CD4-positive, CD25-positive, alpha-beta regulatory T cell (primary cell): ENCODE measurements at regions not wholly inside any gene's neighbourhood (a gene's known extent, or its start where the extent isn't known, plus 50 kb on each side); places are given as distances from the start of the nearest gene placed in this dataset.
A peak's percentile ranks its signal among the peaks of the same experiment; 100 is the strongest.

Source experiments
- ATAC-seq, 2 donors: fragments of 150-1000 bp; cut with Tn5 transposase; one replicate each; pipeline ENCODE4 v1.10.0; 2021; ENCODE audit warnings: low read depth in 2 of 2, moderate number of reproducible peaks in 2 of 2, moderate library complexity in 1 of 2
- DNase-seq, 3 donors: peaks; one replicate each; pipeline versions ENCODE4 v3.0.0 to v3.0.0-alpha.2; 2012 to 2022; ENCODE audit warnings: mixed read lengths in 1 of 3
- H3K27ac ChIP-seq: one replicate; pipeline ENCODE4 v1.7.0; 2013; ENCODE audit warnings: mild to moderate bottlenecking, low read length; ENCODE audit not compliant: insufficient read depth, poor library complexity, severe bottlenecking
- H3K27me3 ChIP-seq: one replicate; pipeline ENCODE4 v1.7.0; 2013; ENCODE audit warnings: low read length; ENCODE audit not compliant: control insufficient read depth, insufficient read depth
- H3K36me3 ChIP-seq: one replicate; pipeline ENCODE4 v1.7.0; 2013; ENCODE audit warnings: mild to moderate bottlenecking, low read length, moderate library complexity; ENCODE audit not compliant: control insufficient read depth, insufficient read depth
- H3K4me1 ChIP-seq: 2 replicates; pipeline ENCODE4 v1.7.0; 2013; ENCODE audit warnings: mild to moderate bottlenecking, low read length; ENCODE audit not compliant: insufficient read depth, control insufficient read depth, poor library complexity, severe bottlenecking
- H3K4me3 ChIP-seq: one replicate; pipeline ENCODE4 v1.7.0; 2013; ENCODE audit warnings: low read depth, mild to moderate bottlenecking, low read length, moderate library complexity
- H3K9me3 ChIP-seq, 2 experiments: 1 replicate in 1 of 2; 2 replicates in 1 of 2; pipeline ENCODE4 v1.7.0; 2013; ENCODE audit warnings: low read length in 2 of 2, mild to moderate bottlenecking in 1 of 2, moderate library complexity in 1 of 2; ENCODE audit not compliant: control insufficient read depth in 2 of 2
- H3K27ac Mint-ChIP-seq, 3 donors: one replicate each; pipeline ENCODE4 v1.8.0; 2020 to 2022; ENCODE audit warnings: mild to moderate bottlenecking in 3 of 3, mixed read lengths in 3 of 3, moderate library complexity in 2 of 3
- H3K27me3 Mint-ChIP-seq: one replicate; pipeline ENCODE4 v1.8.0; 2022; ENCODE audit warnings: mild to moderate bottlenecking, mixed read lengths
- H3K36me3 Mint-ChIP-seq: one replicate; pipeline ENCODE4 v1.8.0; 2020; ENCODE audit warnings: mixed read lengths
- H3K4me1 Mint-ChIP-seq, 4 donors: one replicate each; pipeline ENCODE4 v1.8.0; 2020 to 2022; ENCODE audit warnings: mixed read lengths in 4 of 4, mild to moderate bottlenecking in 1 of 4
- H3K4me3 Mint-ChIP-seq, 4 donors: one replicate each; pipeline ENCODE4 v1.8.0; 2020 to 2022; ENCODE audit warnings: mild to moderate bottlenecking in 4 of 4, mixed read lengths in 4 of 4, moderate library complexity in 3 of 4
- H3K9me3 Mint-ChIP-seq, 7 donors: one replicate each; pipeline ENCODE4 v1.8.0; 2020 to 2022; ENCODE audit warnings: mixed read lengths in 7 of 7, mild to moderate bottlenecking in 3 of 7, moderate library complexity in 2 of 7

DNA sequence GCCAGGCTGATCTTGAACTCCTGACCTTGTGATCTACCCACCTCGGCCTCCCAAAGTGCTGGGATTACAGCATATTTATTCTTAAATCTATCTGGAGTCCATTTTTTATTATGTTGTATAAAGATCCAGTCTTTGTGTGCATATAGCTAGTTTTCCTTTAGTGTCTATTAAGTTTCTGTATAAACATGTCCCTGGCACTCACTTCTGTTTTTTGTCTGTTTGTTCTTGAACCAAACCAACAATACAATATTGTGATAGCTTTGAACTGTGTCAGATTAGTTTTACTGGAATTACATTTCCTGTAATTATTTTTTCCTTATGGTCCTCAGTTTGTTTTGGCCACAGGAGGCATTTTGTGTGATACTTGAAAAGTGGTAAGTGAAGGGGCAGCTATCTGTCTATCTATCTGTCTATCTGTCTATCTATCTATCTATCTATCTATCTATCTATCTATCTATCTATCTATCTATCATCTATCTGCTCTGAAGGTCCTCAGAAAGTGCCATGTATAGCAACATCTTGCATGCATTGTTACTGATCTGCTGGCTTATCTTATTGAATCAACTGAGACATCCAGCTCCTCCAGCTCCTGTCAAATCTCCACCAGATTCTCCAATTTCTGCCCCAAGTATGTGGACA is 70.9 kb upstream of the ACVR1 start:
- H3K4me3 Mint-ChIP-seq = no peak overlapping the region
- H3K27ac ChIP-seq = no peak overlapping the region
- H3K27ac Mint-ChIP-seq = peak overlapping the region in 1 of 3 donors; percentile 44
- H3K27me3 ChIP-seq = no peaks in the 10 kb centered on the region
- H3K9me3 Mint-ChIP-seq = peaks cover 0 to 2% (median 0%) of the 10 kb centered on the region in 7 donors
- no peaks in the 10 kb centered on the region for H3K9me3 ChIP-seq
- H3K36me3 ChIP-seq = no peaks in the 10 kb centered on the region
- H3K4me1 Mint-ChIP-seq = peaks cover 0 to 5% (median 1%) of the 10 kb centered on the region in 4 donors
- H3K4me1 ChIP-seq = no peaks in the 10 kb centered on the region
- no peak for DNase-seq
- ATAC-seq = no peak
- H3K4me3 ChIP-seq = no peak overlapping the region
- peaks cover 7% of the 10 kb centered on the region for H3K27me3 Mint-ChIP-seq
- no peaks in the 10 kb centered on the region for H3K36me3 Mint-ChIP-seq

- H3K4me3 ChIP-seq = no peak overlapping the region
- H3K27ac ChIP-seq = no peak overlapping the region
- no peaks in the 10 kb centered on the region for H3K9me3 ChIP-seq
- ATAC-seq (no peak), DNase-seq (no peak)
- no peaks in the 10 kb centered on the region for H3K27me3 ChIP-seq
- H3K36me3 Mint-ChIP-seq = no peaks in the 10 kb centered on the region
- no peak overlapping the region for H3K4me3 Mint-ChIP-seq
- H3K4me1 Mint-ChIP-seq = peaks cover 7 to 17% (median 14%) of the 10 kb centered on the region in 4 donors
- no peaks in the 10 kb centered on the region for H3K27me3 Mint-ChIP-seq
- H3K36me3 ChIP-seq = no peaks in the 10 kb centered on the region
- no peaks in the 10 kb centered on the region for H3K4me1 ChIP-seq
- no peaks in the 10 kb centered on the region for H3K9me3 Mint-ChIP-seq
- H3K27ac Mint-ChIP-seq = no peak overlapping the region
These were observed 63.9 kb upstream of the ACVR1 start for GRCh38 chr2:157940024-157940423.

DNA sequence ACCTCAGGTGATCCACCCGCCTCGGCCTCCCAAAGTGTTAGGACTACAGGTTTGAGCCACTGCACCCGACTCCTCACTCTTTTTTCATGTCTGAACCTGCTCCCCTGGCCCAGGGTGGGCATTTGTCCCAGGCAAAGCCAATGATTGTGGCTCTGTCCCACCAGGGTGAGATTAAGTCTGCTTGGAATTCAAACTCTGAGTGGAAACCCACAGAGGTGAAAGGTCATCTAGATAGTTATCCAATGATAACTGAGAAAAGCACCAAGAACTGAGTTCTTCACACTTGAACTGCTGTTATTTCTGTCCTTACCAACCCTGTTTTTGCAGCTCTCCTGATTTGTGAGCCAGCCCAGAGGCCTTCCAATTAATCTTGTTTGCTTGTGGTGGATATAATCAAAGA is 62.4 kb upstream of the ACVR1 start:
- DNase-seq (no peak), ATAC-seq (no peak)
- Histone ChIP-seq H3K4me1 (no peaks in the 10 kb centered on the region), H3K9me3 (no peaks in the 10 kb centered on the region), H3K27ac (no peak overlapping the region), H3K36me3 (no peaks in the 10 kb centered on the region), H3K4me3 (no peak overlapping the region), H3K27me3 (no peaks in the 10 kb centered on the region)
- peak overlapping the region in 2 of 3 donors; percentile 37 to 90 for H3K27ac Mint-ChIP-seq
- no peaks in the 10 kb centered on the region for H3K27me3 Mint-ChIP-seq
- no peaks in the 10 kb centered on the region for H3K36me3 Mint-ChIP-seq
- H3K4me1 Mint-ChIP-seq = peaks cover 7 to 17% (median 13%) of the 10 kb centered on the region in 4 donors
- H3K9me3 Mint-ChIP-seq = no peaks in the 10 kb centered on the region
- peak overlapping the region in 2 of 4 donors; percentile 29 to 82 for H3K4me3 Mint-ChIP-seq

GRCh38 chr2:157936406-157936805 is 60.3 kb upstream of the ACVR1 start:
- no peaks in the 10 kb centered on the region for H3K9me3 ChIP-seq
- no peak overlapping the region for H3K27ac ChIP-seq
- peaks cover 0 to 2% (median 0%) of the 10 kb centered on the region in 7 donors for H3K9me3 Mint-ChIP-seq
- no peak overlapping the region for H3K4me3 ChIP-seq
- no peaks in the 10 kb centered on the region for H3K36me3 Mint-ChIP-seq
- no peak overlapping the region for H3K4me3 Mint-ChIP-seq
- H3K36me3 ChIP-seq = no peaks in the 10 kb centered on the region
- H3K27me3 ChIP-seq = no peaks in the 10 kb centered on the region
- no peak overlapping the region for H3K27ac Mint-ChIP-seq
- no peaks in the 10 kb centered on the region for H3K4me1 ChIP-seq
- no peaks in the 10 kb centered on the region for H3K27me3 Mint-ChIP-seq
- H3K4me1 Mint-ChIP-seq = peaks cover 7 to 17% (median 13%) of the 10 kb centered on the region in 4 donors
- ATAC-seq (no peak), DNase-seq (no peak)

GRCh38 chr2:157935378-157935906 is 59.3 kb upstream of the ACVR1 start:
- no peak overlapping the region for H3K4me3 Mint-ChIP-seq
- H3K27ac Mint-ChIP-seq = no peak overlapping the region
- H3K36me3 Mint-ChIP-seq = no peaks in the 10 kb centered on the region
- peaks cover 7 to 17% (median 13%) of the 10 kb centered on the region in 4 donors for H3K4me1 Mint-ChIP-seq
- DNase-seq = no peak
- ATAC-seq = no peak
- peaks cover 3% of the 10 kb centered on the region for H3K27me3 ChIP-seq
- H3K4me3 ChIP-seq = no peak overlapping the region
- H3K4me1 ChIP-seq = no peaks in the 10 kb centered on the region
- H3K36me3 ChIP-seq = no peaks in the 10 kb centered on the region
- H3K27ac ChIP-seq = no peak overlapping the region
- no peaks in the 10 kb centered on the region for H3K9me3 ChIP-seq
- H3K27me3 Mint-ChIP-seq = peaks cover 4% of the 10 kb centered on the region
- peaks cover 0 to 2% (median 0%) of the 10 kb centered on the region in 7 donors for H3K9me3 Mint-ChIP-seq

DNA sequence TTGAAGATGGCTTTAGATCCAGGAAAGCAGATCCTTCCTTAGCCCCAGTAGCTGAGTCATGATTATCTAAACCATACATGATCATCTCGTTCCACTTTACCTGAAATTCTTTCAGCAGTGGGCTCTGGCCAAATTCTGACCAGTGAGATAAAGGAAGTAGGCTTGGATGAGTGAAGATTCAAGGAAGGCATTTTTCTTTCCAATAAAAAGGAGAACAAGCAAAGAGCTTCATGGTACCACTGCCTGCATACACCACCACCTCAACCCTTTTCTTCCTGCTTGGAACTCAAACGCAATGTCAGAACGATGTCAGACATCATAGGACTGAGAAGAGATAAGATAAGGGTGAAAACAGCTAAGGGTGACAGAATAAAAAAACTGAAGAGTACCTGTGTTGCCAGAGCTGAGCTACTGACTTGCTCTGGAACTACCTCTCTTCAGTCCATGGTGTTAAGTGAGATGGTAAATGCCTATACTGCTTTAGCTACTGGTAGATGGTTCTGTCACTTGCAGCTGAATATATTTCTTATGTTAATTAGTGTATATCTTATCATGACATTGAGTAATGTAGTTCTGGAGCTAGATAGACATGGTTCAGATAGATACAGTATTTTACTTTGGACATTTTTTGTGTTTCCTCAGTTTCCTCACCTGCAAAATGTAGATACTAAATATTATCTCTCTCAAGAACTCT is 58.7 kb upstream of the ACVR1 start:
- Histone ChIP-seq H3K36me3 (no peaks in the 10 kb centered on the region), H3K27ac (no peak overlapping the region), H3K4me1 (no peaks in the 10 kb centered on the region), H3K4me3 (no peak overlapping the region), H3K9me3 (no peaks in the 10 kb centered on the region), H3K27me3 (peaks cover 3% of the 10 kb centered on the region)
- DNase-seq (no peak), ATAC-seq (no peak)
- Mint-ChIP-seq H3K27ac (no peak overlapping the region), H3K4me1 (peaks cover 7 to 17% (median 13%) of the 10 kb centered on the region in 4 donors), H3K4me3 (no peak overlapping the region), H3K27me3 (peaks cover 4% of the 10 kb centered on the region), H3K36me3 (no peaks in the 10 kb centered on the region), H3K9me3 (peaks cover 0 to 2% (median 0%) of the 10 kb centered on the region in 7 donors)

- H3K9me3 Mint-ChIP-seq = peaks cover 0 to 2% (median 0%) of the 10 kb centered on the region in 7 donors
- DNase-seq (no peak), ATAC-seq (no peak)
- no peak overlapping the region for H3K27ac Mint-ChIP-seq
- no peak overlapping the region for H3K27ac ChIP-seq
- H3K36me3 ChIP-seq = no peaks in the 10 kb centered on the region
- peaks cover 7 to 14% (median 13%) of the 10 kb centered on the region in 4 donors for H3K4me1 Mint-ChIP-seq
- H3K9me3 ChIP-seq = no peaks in the 10 kb centered on the region
- H3K27me3 ChIP-seq = peaks cover 3% of the 10 kb centered on the region
- no peak overlapping the region for H3K4me3 ChIP-seq
- no peaks in the 10 kb centered on the region for H3K36me3 Mint-ChIP-seq
- H3K27me3 Mint-ChIP-seq = peaks cover 4% of the 10 kb centered on the region
- H3K4me1 ChIP-seq = no peaks in the 10 kb centered on the region
- H3K4me3 Mint-ChIP-seq = no peak overlapping the region
These were observed 57.2 kb upstream of the ACVR1 start for GRCh38 chr2:157933160-157933920.
